Spleen (tissue), 11 donors: ENCODE measurements at regions not wholly inside any gene's neighbourhood (a gene's known extent, or its start where the extent isn't known, plus 50 kb on each side); places are given as distances from the start of the nearest gene placed in this dataset.

Experiments
- DNase-seq: peaks from one replicate; pipeline ENCODE4 v3.0.0-alpha.2; 2020
- H3K27ac ChIP-seq, 8 donors: fragments of 200-600 bp; sonication (generic) in 7 of 8; 1 replicate in 4 of 8; 2 replicates in 4 of 8; pipeline versions ENCODE4 v1.5.0 to v1.8.0; 2016 to 2021; ENCODE audit warnings: inconsistent platforms in 4 of 8, mild to moderate bottlenecking in 4 of 8, moderate library complexity in 1 of 8
- H3K27me3 ChIP-seq, 7 donors: fragments of 200-600 bp; sonication (generic) in 6 of 7; replicated peaks in 1 of 7; 1 replicate in 4 of 7; 2 replicates in 3 of 7; pipeline versions ENCODE4 v1.5.0 to v1.8.0; 2016 to 2021; ENCODE audit warnings: inconsistent platforms in 3 of 7, mild to moderate bottlenecking in 1 of 7
- H3K36me3 ChIP-seq, 6 donors: fragments of 200-600 bp; sonication (generic) in 5 of 6; 1 replicate in 4 of 6; 2 replicates in 2 of 6; pipeline versions ENCODE4 v1.5.0 to v1.8.0; 2016 to 2021; ENCODE audit warnings: inconsistent platforms in 2 of 6
- H3K4me1 ChIP-seq, 6 donors: fragments of 200-600 bp; sonication (generic) in 5 of 6; 1 replicate in 3 of 6; 2 replicates in 3 of 6; pipeline versions ENCODE4 v1.5.0 to v1.8.0; 2016 to 2021; ENCODE audit warnings: inconsistent platforms in 3 of 6
- H3K4me3 ChIP-seq, 8 donors: fragments of 200-600 bp; sonication (generic) in 7 of 8; 1 replicate in 4 of 8; 2 replicates in 4 of 8; pipeline versions ENCODE4 v1.5.0 to v1.8.0; 2016 to 2021; ENCODE audit warnings: inconsistent platforms in 4 of 8, mild to moderate bottlenecking in 4 of 8, moderate library complexity in 2 of 8
- H3K9me3 ChIP-seq, 8 donors: fragments of 200-600 bp; sonication (generic) in 7 of 8; 1 replicate in 4 of 8; 2 replicates in 4 of 8; pipeline versions ENCODE4 v1.5.0 to v1.8.0; 2016 to 2021; ENCODE audit warnings: inconsistent platforms in 4 of 8
- POLR2A ChIP-seq, 3 donors: fragments of 450-650 bp; IDR thresholded peaks; one replicate each; pipeline ENCODE4 v1.5.1; 2017; ENCODE audit warnings: antibody characterized with exemption in 3 of 3, mild to moderate bottlenecking in 1 of 3
- POLR2AphosphoS5 ChIP-seq, 3 donors: sonication (generic); formaldehyde crosslinking; IDR thresholded peaks; one replicate each; pipeline ENCODE4 v1.5.1; 2017; ENCODE audit warnings: antibody characterized with exemption in 3 of 3
- WGBS, 5 donors: extraction: QIAGEN DNeasy Blood & Tissue Kit in 3 of 5; methylation state at CpG; one replicate each; pipeline versions ENCODE4 v1.1.5 to v1.1.7; 2013 to 2018; 5-methylcytosine and 5-hydroxymethylcytosine counted together
- intact Hi-C: fragments of 100-400 bp; cut with DNase I; formaldehyde crosslinking; loops from one replicate; pipeline ENCODE4 v1.15.0; 2023; ENCODE audit warnings: low total_unique reads
- TF ChIP-seq, protein P1 (sequence below), 11 experiments: fragments of 200-600 bp in 7 of 11; fragments of 450-650 bp in 4 of 11; sonication (generic) in 4 of 11; IDR thresholded peaks in 8 of 11; conservative IDR thresholded peaks in 3 of 11; 1 replicate in 7 of 11; 2 replicates in 4 of 11; pipeline versions ENCODE4 v1.4.0 to v1.8.0; 2016 to 2021; ENCODE audit warnings: antibody characterized with exemption in 11 of 11, inconsistent platforms in 4 of 11, mild to moderate bottlenecking in 1 of 11
- donor health status: healthy with polysubstance abuse.
- donor health status: DM: no; HTN: no; CAD: no; lungs with moderate emphysema.
- donor health status: DM: no; HTN: no; CAD: no.
- donor health status: Bipolar disorder and iron deficiency.
- donor health status: healthy.
- donor health status: DM: no; HTN: no; CAD: no.
- donor health status: DM: yes; HTN: yes; CAD: no.

DNA sequence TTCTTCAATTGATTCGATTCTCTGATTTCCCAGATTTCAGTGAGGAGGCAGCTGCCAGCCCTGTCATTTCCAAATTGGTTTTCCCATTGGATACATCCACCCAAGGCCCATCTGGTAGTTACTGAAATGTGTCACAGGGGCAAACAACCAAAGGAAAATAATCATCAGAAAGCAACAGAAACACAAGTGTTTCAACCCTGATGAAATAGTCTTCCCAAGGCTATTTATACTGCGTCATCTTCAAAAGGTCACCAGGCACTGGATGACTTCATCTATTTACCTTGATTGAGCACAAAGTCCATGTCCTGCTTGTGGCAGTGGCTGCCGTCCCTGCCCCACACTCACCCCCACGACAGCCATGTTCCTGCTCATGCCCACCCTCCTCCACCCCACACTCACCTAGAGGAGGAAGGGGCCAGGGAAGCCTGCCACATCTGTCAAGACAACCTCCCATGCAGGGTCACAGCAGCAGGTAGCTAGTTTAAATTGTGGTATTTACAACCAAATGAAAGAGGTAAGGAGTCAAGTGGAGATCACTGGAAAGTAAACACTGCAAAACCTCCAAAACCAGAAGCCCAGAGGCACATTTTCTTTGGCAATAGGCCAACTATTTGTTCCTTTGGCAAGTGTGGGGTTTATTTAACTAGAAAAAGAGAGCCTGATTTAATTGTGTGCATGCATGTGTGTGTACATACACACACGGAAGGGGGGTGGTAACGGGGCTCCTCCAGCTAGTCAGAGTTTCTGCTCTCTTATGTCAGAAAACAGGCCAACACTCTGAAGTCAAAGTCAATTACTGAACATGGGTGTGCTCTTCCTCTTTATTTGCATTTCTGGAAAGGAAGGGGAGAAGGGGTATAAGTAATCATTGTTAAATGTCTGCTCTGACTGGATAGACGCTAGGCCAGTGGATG is 49.5 kb upstream of the RAB4A start:
- Histone ChIP-seq H3K27me3 (no peaks in the 10 kb centered on the region), H3K9me3 (peaks cover 0 to 4% (median 0%) of the 10 kb centered on the region in 8 donors), H3K4me1 (peaks cover 0 to 12% (median 4%) of the 10 kb centered on the region in 6 donors), H3K36me3 (no peaks in the 10 kb centered on the region), H3K4me3 (no peak overlapping the region), H3K27ac (peak overlapping the region in 1 of 8 donors; percentile 33)
- TF ChIP-seq POLR2A (IDR thresholded peaks at IDR 0.05) (no peak), POLR2AphosphoS5 (IDR thresholded peaks at IDR 0.05) (no peak)
- TF ChIP-seq, protein P1, sequence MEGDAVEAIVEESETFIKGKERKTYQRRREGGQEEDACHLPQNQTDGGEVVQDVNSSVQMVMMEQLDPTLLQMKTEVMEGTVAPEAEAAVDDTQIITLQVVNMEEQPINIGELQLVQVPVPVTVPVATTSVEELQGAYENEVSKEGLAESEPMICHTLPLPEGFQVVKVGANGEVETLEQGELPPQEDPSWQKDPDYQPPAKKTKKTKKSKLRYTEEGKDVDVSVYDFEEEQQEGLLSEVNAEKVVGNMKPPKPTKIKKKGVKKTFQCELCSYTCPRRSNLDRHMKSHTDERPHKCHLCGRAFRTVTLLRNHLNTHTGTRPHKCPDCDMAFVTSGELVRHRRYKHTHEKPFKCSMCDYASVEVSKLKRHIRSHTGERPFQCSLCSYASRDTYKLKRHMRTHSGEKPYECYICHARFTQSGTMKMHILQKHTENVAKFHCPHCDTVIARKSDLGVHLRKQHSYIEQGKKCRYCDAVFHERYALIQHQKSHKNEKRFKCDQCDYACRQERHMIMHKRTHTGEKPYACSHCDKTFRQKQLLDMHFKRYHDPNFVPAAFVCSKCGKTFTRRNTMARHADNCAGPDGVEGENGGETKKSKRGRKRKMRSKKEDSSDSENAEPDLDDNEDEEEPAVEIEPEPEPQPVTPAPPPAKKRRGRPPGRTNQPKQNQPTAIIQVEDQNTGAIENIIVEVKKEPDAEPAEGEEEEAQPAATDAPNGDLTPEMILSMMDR (IDR thresholded peaks at IDR 0.05 in 8 of 11, conservative IDR thresholded peaks at IDR 0.05 in 3 of 11) = no peak
- intact Hi-C loops = loop anchor here (5.0 kb wide), 1 partner anchor 484 kb away; the partner anchor contains the start of gene RHOU
- DNase-seq = no peak
- WGBS, 5 donors = 57 to 73% (median 65%) methylated on average over 7 of the region's 7 CpGs
